ENCODE measurements at regions not wholly inside any gene's neighbourhood (a gene's known extent, or its start where the extent isn't known, plus 50 kb on each side); places are given as distances from the start of the nearest gene placed in this dataset.

DNA sequence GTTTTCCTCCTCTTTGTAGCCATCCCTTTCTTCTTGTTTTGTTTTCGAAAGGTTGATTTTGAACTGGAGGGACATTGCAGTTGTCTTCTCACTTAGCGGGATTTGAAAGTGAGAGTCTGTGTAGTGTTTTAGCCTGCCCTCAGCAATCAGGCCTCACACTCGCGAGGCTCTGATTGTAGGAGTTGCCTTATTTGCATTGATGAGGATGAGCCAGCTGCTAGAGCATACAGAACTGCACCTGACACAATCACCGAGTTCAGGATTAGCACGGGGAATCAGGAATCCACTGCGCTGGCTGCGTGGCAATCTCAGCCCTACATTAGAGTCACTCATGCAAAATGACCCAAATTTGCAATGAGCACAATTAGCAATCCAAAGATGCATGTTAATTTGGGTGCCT, 122.5 kb upstream of the TMEM161B start:
- TF ChIP-seq POLR2A (IDR thresholded peaks at IDR 0.05) = no peak
- TF ChIP-seq, protein P1, sequence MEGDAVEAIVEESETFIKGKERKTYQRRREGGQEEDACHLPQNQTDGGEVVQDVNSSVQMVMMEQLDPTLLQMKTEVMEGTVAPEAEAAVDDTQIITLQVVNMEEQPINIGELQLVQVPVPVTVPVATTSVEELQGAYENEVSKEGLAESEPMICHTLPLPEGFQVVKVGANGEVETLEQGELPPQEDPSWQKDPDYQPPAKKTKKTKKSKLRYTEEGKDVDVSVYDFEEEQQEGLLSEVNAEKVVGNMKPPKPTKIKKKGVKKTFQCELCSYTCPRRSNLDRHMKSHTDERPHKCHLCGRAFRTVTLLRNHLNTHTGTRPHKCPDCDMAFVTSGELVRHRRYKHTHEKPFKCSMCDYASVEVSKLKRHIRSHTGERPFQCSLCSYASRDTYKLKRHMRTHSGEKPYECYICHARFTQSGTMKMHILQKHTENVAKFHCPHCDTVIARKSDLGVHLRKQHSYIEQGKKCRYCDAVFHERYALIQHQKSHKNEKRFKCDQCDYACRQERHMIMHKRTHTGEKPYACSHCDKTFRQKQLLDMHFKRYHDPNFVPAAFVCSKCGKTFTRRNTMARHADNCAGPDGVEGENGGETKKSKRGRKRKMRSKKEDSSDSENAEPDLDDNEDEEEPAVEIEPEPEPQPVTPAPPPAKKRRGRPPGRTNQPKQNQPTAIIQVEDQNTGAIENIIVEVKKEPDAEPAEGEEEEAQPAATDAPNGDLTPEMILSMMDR (IDR thresholded peaks at IDR 0.05) = no peak
